ENCODE measurements at regions not wholly inside any gene's neighbourhood (a gene's known extent, or its start where the extent isn't known, plus 50 kb on each side); places are given as distances from the start of the nearest gene placed in this dataset.

- H3K36me3 Mint-ChIP-seq (ENCODE audit: low read depth): peaks cover under 1% of the 10 kb centered on the region
- DNase-seq (ENCODE audit: low spot score): no peak
- H3K9me3 Mint-ChIP-seq (ENCODE audit: low read depth): peaks cover 6% of the 10 kb centered on the region
- TF ChIP-seq CTCF (IDR thresholded peaks at IDR 0.05): no peak
- H3K4me1 Mint-ChIP-seq (ENCODE audit: low read depth): no peaks in the 10 kb centered on the region
- no peak overlapping the region for H3K4me3 Mint-ChIP-seq (ENCODE audit: unreplicated experiment)
- peaks cover 22% of the 10 kb centered on the region for H3K27me3 Mint-ChIP-seq (ENCODE audit: low read depth)
- H3K27ac Mint-ChIP-seq (ENCODE audit: unreplicated experiment): no peak overlapping the region
These were observed 104.7 kb downstream of the TSN start for GRCh38 chr2:121860033-121860757.

- peaks cover 5% of the 10 kb centered on the region for H3K9me3 Mint-ChIP-seq (ENCODE audit: low read depth)
- H3K4me1 Mint-ChIP-seq (ENCODE audit: low read depth): no peaks in the 10 kb centered on the region
- no peak overlapping the region for H3K4me3 Mint-ChIP-seq (ENCODE audit: unreplicated experiment)
- H3K36me3 Mint-ChIP-seq (ENCODE audit: low read depth): no peaks in the 10 kb centered on the region
- TF ChIP-seq CTCF (IDR thresholded peaks at IDR 0.05): no peak
- no peak for DNase-seq (ENCODE audit: low spot score)
- peaks cover 16% of the 10 kb centered on the region for H3K27me3 Mint-ChIP-seq (ENCODE audit: low read depth)
- no peak overlapping the region for H3K27ac Mint-ChIP-seq (ENCODE audit: unreplicated experiment)
These were observed 105.3 kb downstream of the TSN start for GRCh38 chr2:121860758-121861227.

GRCh38 chr2:121862286-121862685 lies 106.8 kb downstream of the TSN start:
- peaks cover 7% of the 10 kb centered on the region for H3K27me3 Mint-ChIP-seq (ENCODE audit: low read depth)
- H3K27ac Mint-ChIP-seq (ENCODE audit: unreplicated experiment): no peak overlapping the region
- no peak overlapping the region for H3K4me3 Mint-ChIP-seq (ENCODE audit: unreplicated experiment)
- TF ChIP-seq CTCF (IDR thresholded peaks at IDR 0.05): no peak
- H3K9me3 Mint-ChIP-seq (ENCODE audit: low read depth): peaks cover 5% of the 10 kb centered on the region
- DNase-seq (ENCODE audit: low spot score): no peak
- no peaks in the 10 kb centered on the region for H3K4me1 Mint-ChIP-seq (ENCODE audit: low read depth)
- H3K36me3 Mint-ChIP-seq (ENCODE audit: low read depth): no peaks in the 10 kb centered on the region

- Mint-ChIP-seq H3K4me1 (ENCODE audit: low read depth) (no peaks in the 10 kb centered on the region), H3K27me3 (ENCODE audit: low read depth) (peaks cover 19% of the 10 kb centered on the region), H3K9me3 (ENCODE audit: low read depth) (peaks cover 2% of the 10 kb centered on the region), H3K27ac (ENCODE audit: unreplicated experiment) (no peak overlapping the region), H3K4me3 (ENCODE audit: unreplicated experiment) (no peak overlapping the region), H3K36me3 (ENCODE audit: low read depth) (no peaks in the 10 kb centered on the region)
- DNase-seq (ENCODE audit: low spot score): no peak
- TF ChIP-seq CTCF (IDR thresholded peaks at IDR 0.05): no peak
These were observed 110.5 kb downstream of the TSN start for GRCh38 chr2:121865914-121866313.

GRCh38 chr2:121866789-121867188 lies 111.3 kb downstream of the TSN start:
- DNase-seq (ENCODE audit: low spot score): no peak
- H3K4me3 Mint-ChIP-seq (ENCODE audit: unreplicated experiment): no peak overlapping the region
- no peaks in the 10 kb centered on the region for H3K36me3 Mint-ChIP-seq (ENCODE audit: low read depth)
- peaks cover 2% of the 10 kb centered on the region for H3K9me3 Mint-ChIP-seq (ENCODE audit: low read depth)
- H3K27me3 Mint-ChIP-seq (ENCODE audit: low read depth): peaks cover 22% of the 10 kb centered on the region
- H3K4me1 Mint-ChIP-seq (ENCODE audit: low read depth): no peaks in the 10 kb centered on the region
- H3K27ac Mint-ChIP-seq (ENCODE audit: unreplicated experiment): no peak overlapping the region
- no peak for TF ChIP-seq CTCF (IDR thresholded peaks at IDR 0.05)

Data from chondrocyte (in vitro differentiated cells).